ENCODE measurements at regions not wholly inside any gene's neighbourhood (a gene's known extent, or its start where the extent isn't known, plus 50 kb on each side); places are given as distances from the start of the nearest gene placed in this dataset.

GRCh38 chr6:139881236-139881635, 506.8 kb upstream of the CITED2 start:
- TF ChIP-seq CTCF (IDR thresholded peaks at IDR 0.05; ENCODE audit: poor library complexity, severe bottlenecking): no peak
- no peak for TF ChIP-seq EP300 (conservative IDR thresholded peaks at IDR 0.05; ENCODE audit: poor library complexity, severe bottlenecking)
- TF ChIP-seq POLR2AphosphoS5 (IDR thresholded peaks at IDR 0.05): no peak

All from neural cell (in vitro differentiated cells).